ENCODE measurements at regions not wholly inside any gene's neighbourhood (a gene's known extent, or its start where the extent isn't known, plus 50 kb on each side); places are given as distances from the start of the nearest gene placed in this dataset.

DNA sequence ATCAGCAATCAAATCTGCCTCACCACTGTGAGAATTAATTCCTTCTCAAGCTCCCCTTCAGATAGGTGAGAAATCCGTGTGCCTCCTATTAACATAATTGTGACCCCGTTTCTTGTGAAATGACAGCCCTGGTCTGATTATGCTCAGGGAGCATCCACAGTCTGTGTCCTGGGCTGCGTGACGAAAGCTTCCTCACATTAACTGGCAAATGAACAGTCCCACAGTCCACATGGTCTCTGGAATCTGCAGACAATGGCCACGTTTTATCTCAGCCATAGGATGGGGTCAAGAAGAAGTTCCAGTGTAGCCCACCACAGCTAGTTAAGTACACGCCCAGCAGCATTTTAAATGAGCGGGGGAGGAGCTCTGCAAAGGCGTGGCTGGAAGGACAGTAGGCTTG is 229.2 kb downstream of the RPS24 start:
- TF ChIP-seq CTCF (IDR thresholded peaks at IDR 0.05) (no peak), POLR2A (IDR thresholded peaks at IDR 0.05) (no peak)

Data from testis (tissue), 2 donors.